ENCODE measurements at regions not wholly inside any gene's neighbourhood (a gene's known extent, or its start where the extent isn't known, plus 50 kb on each side); places are given as distances from the start of the nearest gene placed in this dataset.

DNA sequence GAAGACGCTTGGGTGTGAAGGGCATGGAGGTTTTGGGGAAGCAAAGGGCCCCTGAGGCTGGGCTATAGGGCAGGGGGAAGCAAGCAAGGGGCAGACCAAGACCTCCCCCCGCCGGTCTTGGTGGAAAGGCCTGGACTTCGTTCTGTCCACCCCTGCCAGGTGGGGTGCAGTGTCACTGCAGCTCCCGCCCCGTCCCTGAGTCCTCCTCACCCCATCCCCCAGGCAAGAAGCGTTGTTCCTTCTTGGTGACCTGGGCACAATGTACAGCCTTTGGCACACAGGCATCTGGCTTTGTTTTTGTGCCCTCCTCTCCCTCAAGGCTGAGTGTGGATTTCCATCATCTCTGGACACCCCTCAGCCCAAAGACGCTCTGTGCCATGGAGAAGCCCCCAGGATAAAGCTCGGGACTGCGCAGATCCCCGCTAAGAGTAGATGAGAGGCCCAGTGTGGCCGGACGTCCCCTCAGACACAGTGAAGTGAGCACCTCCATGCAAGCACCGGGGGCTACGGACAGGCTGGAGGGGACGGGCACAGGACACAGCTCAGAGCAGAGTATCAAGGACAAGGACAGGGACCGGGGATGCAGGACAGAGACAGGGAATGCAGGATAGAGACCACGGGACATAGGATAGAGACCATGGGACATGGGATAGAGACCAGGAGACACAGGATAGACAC is 89.4 kb upstream of the ACTRT2 start:
- 88% methylated on average over 18 of the region's 18 CpGs for WGBS (ENCODE audit: insufficient coverage)
- TF ChIP-seq, protein P1, sequence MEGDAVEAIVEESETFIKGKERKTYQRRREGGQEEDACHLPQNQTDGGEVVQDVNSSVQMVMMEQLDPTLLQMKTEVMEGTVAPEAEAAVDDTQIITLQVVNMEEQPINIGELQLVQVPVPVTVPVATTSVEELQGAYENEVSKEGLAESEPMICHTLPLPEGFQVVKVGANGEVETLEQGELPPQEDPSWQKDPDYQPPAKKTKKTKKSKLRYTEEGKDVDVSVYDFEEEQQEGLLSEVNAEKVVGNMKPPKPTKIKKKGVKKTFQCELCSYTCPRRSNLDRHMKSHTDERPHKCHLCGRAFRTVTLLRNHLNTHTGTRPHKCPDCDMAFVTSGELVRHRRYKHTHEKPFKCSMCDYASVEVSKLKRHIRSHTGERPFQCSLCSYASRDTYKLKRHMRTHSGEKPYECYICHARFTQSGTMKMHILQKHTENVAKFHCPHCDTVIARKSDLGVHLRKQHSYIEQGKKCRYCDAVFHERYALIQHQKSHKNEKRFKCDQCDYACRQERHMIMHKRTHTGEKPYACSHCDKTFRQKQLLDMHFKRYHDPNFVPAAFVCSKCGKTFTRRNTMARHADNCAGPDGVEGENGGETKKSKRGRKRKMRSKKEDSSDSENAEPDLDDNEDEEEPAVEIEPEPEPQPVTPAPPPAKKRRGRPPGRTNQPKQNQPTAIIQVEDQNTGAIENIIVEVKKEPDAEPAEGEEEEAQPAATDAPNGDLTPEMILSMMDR (IDR thresholded peaks at IDR 0.05), result no peak
- Mint-ChIP-seq H3K27ac (no peak overlapping the region), H3K27me3 (ENCODE audit: low read depth in 2 of 2) (no peaks in the 10 kb centered on the region), H3K4me3 (no peak overlapping the region), H3K36me3 (no peaks in the 10 kb centered on the region), H3K9me3 (no peaks in the 10 kb centered on the region), H3K4me1 (no peaks in the 10 kb centered on the region)
- Histone ChIP-seq H3K4me1 (ENCODE audit: control insufficient read depth, insufficient read depth, low read length) (no peaks in the 10 kb centered on the region), H3K9me3 (ENCODE audit: control insufficient read depth, insufficient read depth, low read length) (no peaks in the 10 kb centered on the region), H3K4me3 (ENCODE audit: low read length) (no peak overlapping the region), H3K27ac (ENCODE audit: low read length) (no peak overlapping the region), H3K27me3 (ENCODE audit: control insufficient read depth, insufficient read depth, low read length) (no peaks in the 10 kb centered on the region), H3K36me3 (ENCODE audit: control insufficient read depth, insufficient read depth, low read length) (no peaks in the 10 kb centered on the region)
- no peak for ATAC-seq
- DNase-seq, result no peak
- intact Hi-C loops (cut with micrococcal nuclease), result no loop called here

DNA sequence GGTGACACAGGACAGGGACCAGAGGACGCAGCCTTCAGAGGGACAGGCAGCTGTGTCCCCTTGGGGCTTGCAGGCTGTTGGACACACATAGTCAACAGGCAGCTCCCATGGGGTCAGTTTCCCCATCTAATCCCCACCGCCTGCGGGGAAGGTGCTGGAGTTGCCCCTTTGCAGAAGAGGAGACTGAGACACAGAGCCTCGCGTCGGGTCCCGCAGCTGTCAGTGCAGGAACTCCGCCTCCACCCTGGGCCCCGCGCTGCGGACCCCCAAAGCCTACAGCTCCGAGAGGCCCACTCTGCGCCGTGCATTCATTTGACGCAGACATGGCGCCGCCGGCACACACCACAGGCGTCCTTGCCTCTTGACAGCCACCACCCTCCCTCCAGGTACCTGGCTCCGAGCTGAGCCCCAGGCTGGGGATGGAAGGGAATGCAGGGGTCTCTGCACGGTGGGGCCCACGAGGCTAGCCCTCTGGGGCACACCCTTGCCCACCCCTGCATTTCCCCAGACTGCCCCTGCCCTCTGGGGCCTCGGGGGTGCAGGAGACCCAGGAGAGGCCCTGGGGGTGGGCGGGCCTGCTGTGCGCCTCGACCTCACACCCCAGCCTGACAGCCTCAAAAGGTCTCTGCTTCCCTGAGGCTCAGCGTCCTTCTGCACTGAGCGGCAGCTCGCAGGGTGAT is 88.5 kb upstream of the ACTRT2 start:
- no peaks in the 10 kb centered on the region for H3K9me3 ChIP-seq (ENCODE audit: control insufficient read depth, insufficient read depth, low read length)
- H3K4me1 ChIP-seq (ENCODE audit: control insufficient read depth, insufficient read depth, low read length), result no peaks in the 10 kb centered on the region
- TF ChIP-seq, protein P1 (IDR thresholded peaks at IDR 0.05), result no peak
- DNase-seq, result no peak
- H3K4me3 ChIP-seq (ENCODE audit: low read length), result no peak overlapping the region
- Mint-ChIP-seq H3K4me3 (no peak overlapping the region), H3K27ac (no peak overlapping the region), H3K9me3 (no peaks in the 10 kb centered on the region), H3K27me3 (ENCODE audit: low read depth in 2 of 2) (no peaks in the 10 kb centered on the region), H3K36me3 (no peaks in the 10 kb centered on the region), H3K4me1 (no peaks in the 10 kb centered on the region)
- intact Hi-C loops (cut with micrococcal nuclease), result no loop called here
- WGBS (ENCODE audit: insufficient coverage), result 88% methylated on average over 29 of the region's 29 CpGs
- H3K27ac ChIP-seq (ENCODE audit: low read length), result no peak overlapping the region
- ATAC-seq, result no peak
- H3K36me3 ChIP-seq (ENCODE audit: control insufficient read depth, insufficient read depth, low read length), result no peaks in the 10 kb centered on the region
- no peaks in the 10 kb centered on the region for H3K27me3 ChIP-seq (ENCODE audit: control insufficient read depth, insufficient read depth, low read length)

DNA sequence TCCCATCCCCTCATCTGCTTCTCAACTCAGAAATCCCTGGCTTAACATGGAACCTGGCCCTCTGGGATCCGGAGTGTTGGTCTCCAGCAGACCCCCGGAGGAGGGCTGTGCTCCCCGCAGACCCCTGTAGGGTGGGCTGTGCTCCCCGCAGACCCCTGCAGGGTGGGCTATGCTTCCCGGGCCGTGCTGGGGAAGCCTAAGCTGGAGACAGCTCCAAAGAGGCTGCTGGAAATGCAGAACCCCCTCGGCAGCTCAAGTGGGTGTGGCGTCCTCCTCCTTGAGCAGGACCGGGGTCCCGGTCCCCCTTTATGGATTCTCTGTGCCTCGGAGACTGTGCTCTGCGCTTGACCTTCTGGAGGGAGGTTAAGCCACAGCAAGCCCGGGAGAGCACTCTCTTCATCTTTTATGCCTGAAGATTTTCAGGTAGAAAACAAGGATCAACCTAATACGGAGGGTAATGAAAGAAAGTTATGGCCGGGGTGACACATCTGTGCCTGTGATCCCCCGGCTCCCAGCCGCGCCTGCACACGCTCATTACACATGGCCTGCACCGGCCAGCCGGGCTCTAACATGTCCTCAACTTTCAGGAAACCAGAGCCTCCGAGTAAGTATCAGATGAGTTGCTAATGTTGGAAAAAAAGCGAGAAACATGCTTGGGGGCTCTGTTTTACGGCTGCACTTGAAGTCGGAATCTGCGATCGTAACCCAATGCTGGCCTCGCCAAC is 87.7 kb upstream of the ACTRT2 start:
- no peak for ATAC-seq
- intact Hi-C loops (cut with micrococcal nuclease), result no loop called here

More for the DNA sequence above, 87.7 kb upstream of the ACTRT2 start:
- TF ChIP-seq, protein P1 (IDR thresholded peaks at IDR 0.05), result no peak
- WGBS (ENCODE audit: insufficient coverage), result 88% methylated on average over 28 of the region's 28 CpGs
- Histone ChIP-seq H3K27me3 (ENCODE audit: control insufficient read depth, insufficient read depth, low read length) (no peaks in the 10 kb centered on the region), H3K4me3 (ENCODE audit: low read length) (no peak overlapping the region), H3K36me3 (ENCODE audit: control insufficient read depth, insufficient read depth, low read length) (no peaks in the 10 kb centered on the region), H3K9me3 (ENCODE audit: control insufficient read depth, insufficient read depth, low read length) (no peaks in the 10 kb centered on the region), H3K27ac (ENCODE audit: low read length) (no peak overlapping the region), H3K4me1 (ENCODE audit: control insufficient read depth, insufficient read depth, low read length) (no peaks in the 10 kb centered on the region)
- no peaks in the 10 kb centered on the region for H3K9me3 Mint-ChIP-seq
- H3K4me1 Mint-ChIP-seq, result no peaks in the 10 kb centered on the region
- H3K27me3 Mint-ChIP-seq (ENCODE audit: low read depth in 2 of 2), result no peaks in the 10 kb centered on the region
- no peak for DNase-seq
- no peak overlapping the region for H3K4me3 Mint-ChIP-seq
- no peaks in the 10 kb centered on the region for H3K36me3 Mint-ChIP-seq
- no peak overlapping the region for H3K27ac Mint-ChIP-seq

All from natural killer cell (primary cell).